ENCODE measurements at regions not wholly inside any gene's neighbourhood (a gene's known extent, or its start where the extent isn't known, plus 50 kb on each side); places are given as distances from the start of the nearest gene placed in this dataset.

DNA sequence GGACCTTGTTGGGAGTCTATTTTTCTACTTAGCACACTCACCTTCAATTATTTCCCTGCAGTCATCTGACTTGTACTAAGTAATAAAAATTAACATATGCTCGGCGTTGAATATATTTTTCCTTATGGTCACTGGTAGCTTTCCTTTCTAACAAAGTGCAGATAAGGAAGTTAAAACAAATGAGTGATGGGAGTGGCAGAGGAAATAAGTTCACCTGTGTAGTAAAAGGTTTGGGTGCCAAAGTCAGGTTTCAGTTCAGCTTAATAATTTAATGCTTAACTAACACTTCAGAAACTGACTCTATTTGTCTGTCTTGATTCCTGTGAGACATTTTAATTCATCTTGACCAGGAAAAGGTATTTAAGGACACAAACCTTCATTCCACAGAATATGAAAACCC, 184.4 kb downstream of the PCDH7 start:
- Histone ChIP-seq H3K27ac (no peak overlapping the region), H3K4me3 (no peak overlapping the region), H3K27me3 (no peaks in the 10 kb centered on the region), H3K4me1 (no peaks in the 10 kb centered on the region), H3K36me3 (ENCODE audit: low read depth, missing control alignments) (no peaks in the 10 kb centered on the region), H3K9me3 (no peaks in the 10 kb centered on the region)
- intact Hi-C loops (cut with DNase I; ENCODE audit: low total_unique reads), result no loop called here
- TF ChIP-seq POLR2A (IDR thresholded peaks at IDR 0.05), result no peak
- TF ChIP-seq, protein P1, sequence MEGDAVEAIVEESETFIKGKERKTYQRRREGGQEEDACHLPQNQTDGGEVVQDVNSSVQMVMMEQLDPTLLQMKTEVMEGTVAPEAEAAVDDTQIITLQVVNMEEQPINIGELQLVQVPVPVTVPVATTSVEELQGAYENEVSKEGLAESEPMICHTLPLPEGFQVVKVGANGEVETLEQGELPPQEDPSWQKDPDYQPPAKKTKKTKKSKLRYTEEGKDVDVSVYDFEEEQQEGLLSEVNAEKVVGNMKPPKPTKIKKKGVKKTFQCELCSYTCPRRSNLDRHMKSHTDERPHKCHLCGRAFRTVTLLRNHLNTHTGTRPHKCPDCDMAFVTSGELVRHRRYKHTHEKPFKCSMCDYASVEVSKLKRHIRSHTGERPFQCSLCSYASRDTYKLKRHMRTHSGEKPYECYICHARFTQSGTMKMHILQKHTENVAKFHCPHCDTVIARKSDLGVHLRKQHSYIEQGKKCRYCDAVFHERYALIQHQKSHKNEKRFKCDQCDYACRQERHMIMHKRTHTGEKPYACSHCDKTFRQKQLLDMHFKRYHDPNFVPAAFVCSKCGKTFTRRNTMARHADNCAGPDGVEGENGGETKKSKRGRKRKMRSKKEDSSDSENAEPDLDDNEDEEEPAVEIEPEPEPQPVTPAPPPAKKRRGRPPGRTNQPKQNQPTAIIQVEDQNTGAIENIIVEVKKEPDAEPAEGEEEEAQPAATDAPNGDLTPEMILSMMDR (IDR thresholded peaks at IDR 0.05), result no peak
- WGBS, 2 donors, result 91 to 93% methylated on average over 2 of the region's 2 CpGs
- no peak for DNase-seq

DNA sequence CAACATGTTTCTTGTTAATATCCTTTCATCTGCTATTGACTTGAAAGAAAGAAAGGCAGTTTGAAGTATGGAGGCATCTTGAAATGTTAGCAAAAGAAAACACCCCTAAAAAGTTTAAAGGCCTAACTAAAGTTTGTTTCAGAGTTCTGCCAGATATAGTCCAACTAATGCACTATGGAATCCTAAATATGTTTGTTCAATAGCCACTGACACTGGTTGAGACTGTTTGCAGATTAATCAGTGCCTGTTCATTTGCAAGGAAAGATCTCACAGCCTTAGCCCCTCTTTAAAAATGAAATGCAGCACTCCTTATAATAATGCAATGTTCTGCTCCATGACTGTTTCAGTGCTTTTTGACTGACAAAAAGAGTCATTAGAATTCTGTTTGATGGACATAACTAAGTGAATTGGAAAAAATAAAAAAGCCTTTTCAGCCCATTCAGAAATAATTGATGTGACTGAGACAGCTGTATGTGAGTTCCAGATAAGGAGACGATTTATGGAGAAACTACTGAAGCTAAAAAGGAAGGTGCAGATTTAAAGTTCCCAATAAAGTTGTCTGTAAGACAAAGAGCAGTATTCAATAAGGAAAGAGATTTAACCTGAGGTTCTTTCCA, 192.0 kb downstream of the PCDH7 start:
- intact Hi-C loops (cut with DNase I; ENCODE audit: low total_unique reads), result no loop called here
- no peak for DNase-seq
- WGBS, 2 donors, result 27 to 36% methylated on average over 1 of the region's 1 CpG

DNA sequence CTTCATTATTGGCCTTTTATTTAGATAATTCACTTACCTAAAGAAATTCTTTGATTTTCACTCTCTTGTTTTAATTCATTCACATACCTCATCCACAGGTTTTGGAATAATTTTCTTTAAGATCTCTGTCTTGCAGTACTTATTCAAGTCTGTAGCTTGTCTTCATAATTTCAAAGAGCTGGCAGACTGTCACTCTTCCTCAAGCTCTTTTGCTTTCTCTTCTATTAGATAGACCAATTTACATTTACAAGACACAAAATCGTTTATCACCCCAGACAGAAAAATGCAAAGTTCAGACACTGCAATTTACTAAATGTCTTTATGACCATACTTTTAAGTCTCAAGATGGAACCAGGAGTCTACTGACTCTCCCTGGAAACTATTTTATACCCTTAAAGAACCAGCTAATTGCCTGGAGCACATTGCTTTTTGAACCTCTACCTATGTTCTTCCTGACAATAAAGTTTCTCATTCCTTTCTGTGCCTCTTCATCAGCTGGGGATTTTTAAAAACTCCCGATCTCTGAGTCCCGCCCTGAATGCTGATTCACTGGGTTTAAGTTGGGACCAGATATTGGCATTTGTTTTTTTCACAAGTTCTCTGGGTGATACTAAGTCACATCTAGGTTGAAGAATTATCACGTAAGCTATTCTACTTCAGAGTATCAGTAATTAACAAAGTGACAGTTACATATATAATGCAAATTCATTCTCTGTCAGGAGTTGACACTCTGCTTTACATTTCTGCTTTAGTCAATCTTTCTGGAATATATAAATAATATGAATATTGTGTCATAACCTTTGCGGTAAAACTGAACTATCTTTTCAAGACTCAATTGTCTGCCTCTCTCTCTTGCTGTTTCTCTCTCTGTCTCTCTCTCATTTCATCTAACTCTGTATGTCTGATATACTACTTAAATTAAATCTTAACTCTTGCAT, 196.4 kb downstream of the PCDH7 start:
- intact Hi-C loops (cut with DNase I; ENCODE audit: low total_unique reads), result no loop called here
- no peaks in the 10 kb centered on the region for H3K4me1 ChIP-seq
- H3K27me3 ChIP-seq, result no peaks in the 10 kb centered on the region
- no peak for DNase-seq
- H3K4me3 ChIP-seq, result no peak overlapping the region
- 81 to 87% methylated on average over 5 of the region's 5 CpGs for WGBS, 2 donors
- H3K9me3 ChIP-seq, result no peaks in the 10 kb centered on the region
- H3K27ac ChIP-seq, result no peak overlapping the region
- TF ChIP-seq POLR2A (IDR thresholded peaks at IDR 0.05), result no peak
- TF ChIP-seq, protein P1 (IDR thresholded peaks at IDR 0.05), result no peak
- no peaks in the 10 kb centered on the region for H3K36me3 ChIP-seq (ENCODE audit: low read depth, missing control alignments)

More for the DNA sequence above, 192.0 kb downstream of the PCDH7 start:
- TF ChIP-seq POLR2A (IDR thresholded peaks at IDR 0.05), result no peak
- TF ChIP-seq, protein P1 (IDR thresholded peaks at IDR 0.05), result no peak
- H3K9me3 ChIP-seq, result no peaks in the 10 kb centered on the region
- H3K36me3 ChIP-seq (ENCODE audit: low read depth, missing control alignments), result no peaks in the 10 kb centered on the region
- H3K27ac ChIP-seq, result no peak overlapping the region
- no peaks in the 10 kb centered on the region for H3K27me3 ChIP-seq
- no peaks in the 10 kb centered on the region for H3K4me1 ChIP-seq
- H3K4me3 ChIP-seq, result no peak overlapping the region

DNA sequence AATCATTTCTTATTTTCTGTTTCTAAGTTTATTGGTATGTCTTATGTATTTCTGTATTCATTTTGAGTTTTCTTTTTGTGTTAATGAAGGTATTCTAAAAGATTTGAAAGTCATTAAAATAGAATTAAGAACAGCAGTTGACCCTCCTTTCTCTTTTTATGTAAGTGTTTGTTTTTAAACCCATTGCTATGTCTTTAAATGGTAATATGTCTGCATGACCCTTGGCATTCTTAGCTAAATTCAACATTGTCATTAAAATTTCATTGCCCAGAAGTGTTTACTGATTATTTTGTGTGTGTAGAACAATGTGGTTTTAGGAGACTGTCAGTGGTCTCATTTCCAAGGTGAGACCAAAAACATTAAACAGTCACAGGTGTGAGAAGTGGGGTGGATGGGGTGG, 197.8 kb downstream of the PCDH7 start:
- H3K4me1 ChIP-seq, result no peaks in the 10 kb centered on the region
- H3K27ac ChIP-seq, result no peak overlapping the region
- H3K27me3 ChIP-seq, result no peaks in the 10 kb centered on the region
- H3K4me3 ChIP-seq, result no peak overlapping the region
- TF ChIP-seq, protein P1 (IDR thresholded peaks at IDR 0.05), result no peak
- no peak for TF ChIP-seq POLR2A (IDR thresholded peaks at IDR 0.05)
- no peaks in the 10 kb centered on the region for H3K36me3 ChIP-seq (ENCODE audit: low read depth, missing control alignments)
- intact Hi-C loops (cut with DNase I; ENCODE audit: low total_unique reads), result no loop called here
- no peaks in the 10 kb centered on the region for H3K9me3 ChIP-seq
- no peak for DNase-seq
